Right lobe of liver (tissue), 4 donors: ENCODE measurements at regions not wholly inside any gene's neighbourhood (a gene's known extent, or its start where the extent isn't known, plus 50 kb on each side); places are given as distances from the start of the nearest gene placed in this dataset.
"Not testable (repeated sequence)": the region's sequence is repeated elsewhere in the genome, so short reads cannot be mapped to it uniquely, and the experiment has no call there.

Experiments
- POLR2A ChIP-seq: fragments of 450-650 bp; IDR thresholded peaks from one replicate; pipeline ENCODE4 v1.6.1; 2017; ENCODE audit warnings: antibody characterized with exemption, mild to moderate bottlenecking
- TF ChIP-seq, protein P1 (sequence below), 4 donors: fragments of 200-600 bp in 3 of 4; fragments of 450-650 bp in 1 of 4; IDR thresholded peaks; one replicate each; pipeline versions ENCODE4 v1.5.1 to v1.8.0; 2016 to 2022; ENCODE audit warnings: antibody characterized with exemption in 4 of 4, mild to moderate bottlenecking in 2 of 4
- donor health status: DM: no; HTN: no; CAD: no.
- donor health status: DM: no; HTN: no; CAD: no.
- donor health status: DM: no; HTN: yes; CAD: no.

DNA sequence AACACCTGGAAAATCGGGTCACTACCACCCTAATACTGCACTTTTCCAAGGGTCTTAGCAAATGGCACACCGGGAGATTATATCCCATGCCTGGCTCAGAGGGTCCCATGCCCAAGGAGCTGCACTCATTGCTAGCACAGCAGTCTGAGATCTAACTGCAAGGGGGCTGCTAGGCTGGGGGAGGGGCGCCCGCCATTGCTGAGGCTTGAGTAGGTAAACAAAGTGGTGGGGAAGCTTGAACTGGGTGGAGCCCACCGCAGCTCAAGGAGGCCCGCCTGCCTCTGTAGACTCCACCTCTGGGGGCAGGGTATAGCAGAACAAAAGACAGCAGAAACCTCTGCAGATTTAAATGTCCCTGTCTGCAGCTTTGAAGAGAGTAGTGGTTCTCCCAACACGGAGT is 1047.0 kb upstream of the EDIL3 start:
- TF ChIP-seq, protein P1, sequence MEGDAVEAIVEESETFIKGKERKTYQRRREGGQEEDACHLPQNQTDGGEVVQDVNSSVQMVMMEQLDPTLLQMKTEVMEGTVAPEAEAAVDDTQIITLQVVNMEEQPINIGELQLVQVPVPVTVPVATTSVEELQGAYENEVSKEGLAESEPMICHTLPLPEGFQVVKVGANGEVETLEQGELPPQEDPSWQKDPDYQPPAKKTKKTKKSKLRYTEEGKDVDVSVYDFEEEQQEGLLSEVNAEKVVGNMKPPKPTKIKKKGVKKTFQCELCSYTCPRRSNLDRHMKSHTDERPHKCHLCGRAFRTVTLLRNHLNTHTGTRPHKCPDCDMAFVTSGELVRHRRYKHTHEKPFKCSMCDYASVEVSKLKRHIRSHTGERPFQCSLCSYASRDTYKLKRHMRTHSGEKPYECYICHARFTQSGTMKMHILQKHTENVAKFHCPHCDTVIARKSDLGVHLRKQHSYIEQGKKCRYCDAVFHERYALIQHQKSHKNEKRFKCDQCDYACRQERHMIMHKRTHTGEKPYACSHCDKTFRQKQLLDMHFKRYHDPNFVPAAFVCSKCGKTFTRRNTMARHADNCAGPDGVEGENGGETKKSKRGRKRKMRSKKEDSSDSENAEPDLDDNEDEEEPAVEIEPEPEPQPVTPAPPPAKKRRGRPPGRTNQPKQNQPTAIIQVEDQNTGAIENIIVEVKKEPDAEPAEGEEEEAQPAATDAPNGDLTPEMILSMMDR (IDR thresholded peaks at IDR 0.05), result not testable (repeated sequence)
- TF ChIP-seq POLR2A, result not testable (repeated sequence)
